GM23338 (cell line): ENCODE measurements at regions not wholly inside any gene's neighbourhood (a gene's known extent, or its start where the extent isn't known, plus 50 kb on each side); places are given as distances from the start of the nearest gene placed in this dataset.

Experiments used
- ATAC-seq: fragments of 200-7000 bp; cut with Tn5 transposase; 3 replicates; pipeline ENCODE4 v1.9.1; 2020
- DNase-seq: peaks from one replicate; pipeline ENCODE4 v3.0.0-alpha.2; 2015; ENCODE audit warnings: low spot score
- H2AFZ ChIP-seq: fragments of 200-600 bp; sonication (generic); 2 replicates; pipeline ENCODE4 v1.8.0; 2016; ENCODE audit warnings: antibody characterized with exemption, mild to moderate bottlenecking, moderate library complexity
- H3F3A ChIP-seq: fragments of 200-600 bp; sonication (generic); replicated peaks from 2 replicates; pipeline ENCODE4 v1.8.0; 2017; ENCODE audit warnings: antibody characterized with exemption, mixed run types, low read depth
- H3K27ac ChIP-seq: fragments of 200-600 bp; sonication (generic); 2 replicates; pipeline ENCODE4 v1.6.1; 2016; ENCODE audit warnings: low read depth
- H3K27me3 ChIP-seq: fragments of 200-600 bp; sonication (generic); 2 replicates; pipeline ENCODE4 v1.8.0; 2016; ENCODE audit warnings: mild to moderate bottlenecking, mixed run types, moderate library complexity; ENCODE audit not compliant: insufficient read depth
- H3K36me3 ChIP-seq: fragments of 200-600 bp; sonication (generic); 2 replicates; pipeline ENCODE4 v1.8.0; 2016; ENCODE audit warnings: mild to moderate bottlenecking; ENCODE audit not compliant: insufficient read depth
- H3K4me1 ChIP-seq: fragments of 200-600 bp; sonication (generic); 2 replicates; pipeline ENCODE4 v1.8.0; 2016; ENCODE audit warnings: mild to moderate bottlenecking, moderate library complexity; ENCODE audit not compliant: insufficient read depth
- H3K4me2 ChIP-seq: fragments of 200-600 bp; sonication (generic); 2 replicates; pipeline ENCODE4 v1.7.1; 2017; ENCODE audit warnings: mixed run types
- H3K4me3 ChIP-seq: fragments of 200-600 bp; sonication (generic); 2 replicates; pipeline ENCODE4 v1.6.1; 2016; ENCODE audit warnings: mixed run types
- H3K79me2 ChIP-seq: fragments of 200-600 bp; sonication (generic); replicated peaks from 2 replicates; pipeline ENCODE4 v1.8.0; 2017; ENCODE audit warnings: mild to moderate bottlenecking; ENCODE audit not compliant: insufficient read depth
- H3K9me2 ChIP-seq: fragments of 200-600 bp; sonication (generic); 2 replicates; pipeline ENCODE4 v1.8.0; 2017; ENCODE audit not compliant: insufficient read depth
- H4K20me1 ChIP-seq: fragments of 200-600 bp; sonication (generic); replicated peaks from 2 replicates; pipeline ENCODE4 v1.8.0; 2017; ENCODE audit warnings: mild to moderate bottlenecking; ENCODE audit not compliant: insufficient read depth
- H3K27ac Mint-ChIP-seq: 2 replicates; pipeline ENCODE4 v1.8.0; 2020; ENCODE audit warnings: inconsistent platforms, mild to moderate bottlenecking, moderate library complexity, mixed read lengths
- H3K27me3 Mint-ChIP-seq: 3 replicates; pipeline ENCODE4 v1.8.0; 2022; ENCODE audit warnings: low read depth, mild to moderate bottlenecking, moderate library complexity, mixed read lengths, inconsistent platforms; ENCODE audit not compliant: insufficient read depth, poor library complexity
- H3K36me3 Mint-ChIP-seq: 3 replicates; pipeline ENCODE4 v1.8.0; 2021; ENCODE audit warnings: low read depth, mild to moderate bottlenecking, inconsistent platforms, moderate library complexity, mixed read lengths
- H3K4me1 Mint-ChIP-seq: 3 replicates; pipeline ENCODE4 v1.8.0; 2020; ENCODE audit warnings: mild to moderate bottlenecking, inconsistent platforms, mixed read lengths
- H3K4me3 Mint-ChIP-seq: 3 replicates; pipeline ENCODE4 v1.8.0; 2021; ENCODE audit warnings: moderate library complexity, mild to moderate bottlenecking, inconsistent platforms, mixed read lengths
- H3K9me3 Mint-ChIP-seq: 3 replicates; pipeline ENCODE4 v1.8.0; 2020; ENCODE audit warnings: moderate library complexity, mild to moderate bottlenecking, inconsistent platforms, mixed read lengths
- CTCF ChIP-seq, 2 experiments: fragments of 200-600 bp in 1 of 2; sonication (generic) in 1 of 2; conservative IDR thresholded peaks; 2 replicates each; pipeline versions ENCODE4 v1.5.1 to v1.6.1; 2016 to 2017; ENCODE audit warnings: antibody characterized with exemption in 2 of 2, low read depth in 2 of 2, mild to moderate bottlenecking in 2 of 2, moderate library complexity in 1 of 2
- EZH2 ChIP-seq: fragments of 200-600 bp; sonication (generic); IDR thresholded peaks from one replicate; pipeline ENCODE4 v1.8.0; 2017; ENCODE audit warnings: antibody characterized with exemption, mild to moderate bottlenecking, low read depth; ENCODE audit not compliant: unreplicated experiment
- EZH2phosphoT487 ChIP-seq: fragments of 200-600 bp; sonication (generic); IDR thresholded peaks from one replicate; pipeline ENCODE4 v1.8.1; 2018; ENCODE audit warnings: antibody characterized with exemption; ENCODE audit not compliant: unreplicated experiment
- NANOG ChIP-seq: IDR thresholded peaks from 2 replicates; pipeline ENCODE4 v1.6.1; 2016; ENCODE audit warnings: antibody characterized with exemption, borderline replicate concordance
- POLR2AphosphoS5 ChIP-seq: IDR thresholded peaks from 2 replicates; pipeline ENCODE4 v1.6.1; 2016; ENCODE audit warnings: antibody characterized with exemption, low read depth
- STAT1 ChIP-seq: IDR thresholded peaks from one replicate; pipeline ENCODE4 v1.6.1; 2016; ENCODE audit warnings: antibody characterized with exemption; ENCODE audit not compliant: unreplicated experiment
- ZNF462 ChIP-seq: fragments of 250-450 bp; sonication (Bioruptor Pico); IDR thresholded peaks from 2 replicates; pipeline ENCODE4 v1.5.0; 2020; ENCODE audit warnings: mild to moderate bottlenecking, moderate library complexity

GRCh38 chr20:51178153-51178552, 155.2 kb upstream of the KCNG1 start (continued):
- no peak for TF ChIP-seq ZNF462 (CRISPR knock-in tag)
- TF ChIP-seq CTCF (conservative IDR thresholded peaks at IDR 0.05; ENCODE audit: low read depth in 2 of 2) = no peak

GRCh38 chr20:51176876-51177275, 154.0 kb upstream of the KCNG1 start:
- H3K9me3 Mint-ChIP-seq = no peaks in the 10 kb centered on the region; the same call in 2 of the 3 replicates
- Histone ChIP-seq H3K79me2 (no peaks in the 10 kb centered on the region), H3F3A (no peaks in the 10 kb centered on the region), H3K27ac (no peak overlapping the region), H4K20me1 (no peaks in the 10 kb centered on the region), H3K36me3 (no peaks in the 10 kb centered on the region), H3K4me3 (no peak overlapping the region), H3K4me2 (no peak overlapping the region), H3K4me1 (no peaks in the 10 kb centered on the region), H3K27me3 (no peaks in the 10 kb centered on the region), H3K9me2 (no peaks in the 10 kb centered on the region), H2AFZ (no peak overlapping the region)
- no peak for DNase-seq
- H3K27me3 Mint-ChIP-seq = no peaks in the 10 kb centered on the region
- H3K4me3 Mint-ChIP-seq = no peak overlapping the region
- no peaks in the 10 kb centered on the region for H3K36me3 Mint-ChIP-seq
- ATAC-seq = no peak
- 0 out of 3 replicates have a peak, but pooled peaks cover 2% of the 10 kb centered on the region for H3K4me1 Mint-ChIP-seq
- no peak overlapping the region for H3K27ac Mint-ChIP-seq
- TF ChIP-seq EZH2phosphoT487 (no peak), NANOG (no peak), STAT1 (no peak), POLR2AphosphoS5 (no peak), EZH2 (no peak), ZNF462 (CRISPR knock-in tag) (no peak)
